ENCODE measurements at regions not wholly inside any gene's neighbourhood (a gene's known extent, or its start where the extent isn't known, plus 50 kb on each side); places are given as distances from the start of the nearest gene placed in this dataset.

DNA sequence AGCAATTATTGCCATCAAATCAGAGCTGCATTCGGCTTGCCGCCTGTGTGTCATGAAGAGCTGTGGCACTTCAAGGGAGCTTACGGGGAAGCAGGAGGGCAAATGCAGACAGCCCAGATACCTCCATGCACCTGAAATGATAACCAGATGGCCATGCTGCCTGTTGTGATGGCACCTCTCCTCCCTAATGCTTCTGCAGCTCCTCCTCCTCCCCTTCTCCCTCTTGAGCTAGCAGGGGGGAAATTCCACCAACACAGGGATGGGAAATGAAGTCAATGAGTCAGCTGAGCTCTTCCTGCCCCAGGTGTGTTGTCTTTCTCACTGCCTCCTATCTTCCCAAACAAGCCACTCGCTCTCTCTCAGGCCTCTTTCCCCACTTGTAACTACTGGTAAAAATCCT lies 565.0 kb downstream of the BCOR start:
- ChIA-PET POLR2A (no interaction called here), CTCF (no interaction called here)
- TF ChIP-seq, protein P1, sequence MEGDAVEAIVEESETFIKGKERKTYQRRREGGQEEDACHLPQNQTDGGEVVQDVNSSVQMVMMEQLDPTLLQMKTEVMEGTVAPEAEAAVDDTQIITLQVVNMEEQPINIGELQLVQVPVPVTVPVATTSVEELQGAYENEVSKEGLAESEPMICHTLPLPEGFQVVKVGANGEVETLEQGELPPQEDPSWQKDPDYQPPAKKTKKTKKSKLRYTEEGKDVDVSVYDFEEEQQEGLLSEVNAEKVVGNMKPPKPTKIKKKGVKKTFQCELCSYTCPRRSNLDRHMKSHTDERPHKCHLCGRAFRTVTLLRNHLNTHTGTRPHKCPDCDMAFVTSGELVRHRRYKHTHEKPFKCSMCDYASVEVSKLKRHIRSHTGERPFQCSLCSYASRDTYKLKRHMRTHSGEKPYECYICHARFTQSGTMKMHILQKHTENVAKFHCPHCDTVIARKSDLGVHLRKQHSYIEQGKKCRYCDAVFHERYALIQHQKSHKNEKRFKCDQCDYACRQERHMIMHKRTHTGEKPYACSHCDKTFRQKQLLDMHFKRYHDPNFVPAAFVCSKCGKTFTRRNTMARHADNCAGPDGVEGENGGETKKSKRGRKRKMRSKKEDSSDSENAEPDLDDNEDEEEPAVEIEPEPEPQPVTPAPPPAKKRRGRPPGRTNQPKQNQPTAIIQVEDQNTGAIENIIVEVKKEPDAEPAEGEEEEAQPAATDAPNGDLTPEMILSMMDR (IDR thresholded peaks at IDR 0.05; ENCODE audit: insufficient read depth, low read depth, low read length), result no peak
- Histone ChIP-seq H3K36me3 (ENCODE audit: control insufficient read depth, insufficient read depth, low read length) (no peaks in the 10 kb centered on the region), H3K27me3 (ENCODE audit: control insufficient read depth, insufficient read depth, low read length) (no peaks in the 10 kb centered on the region), H3K4me3 (ENCODE audit: low read depth, low read length) (no peak overlapping the region)
- DNase-seq (ENCODE audit: low read depth), result no peak

DNA sequence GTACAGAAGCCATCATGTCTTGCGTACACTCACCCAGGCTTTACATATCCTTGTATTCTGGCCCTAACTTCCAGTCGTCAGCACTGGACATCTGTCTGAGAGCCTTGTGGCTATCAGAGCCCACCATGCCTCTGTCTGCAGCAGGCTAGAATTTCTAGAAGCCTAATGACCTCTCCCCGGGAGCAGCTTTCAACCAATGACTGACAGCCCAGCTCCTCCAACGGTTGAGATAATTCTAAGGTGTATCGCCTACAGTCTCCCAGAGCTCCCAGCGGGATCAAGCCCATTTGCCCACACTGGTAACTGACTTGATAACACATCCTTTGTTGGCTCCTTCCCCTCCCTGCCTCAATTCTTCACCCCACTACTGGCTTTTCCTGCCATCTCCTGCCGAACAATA lies 562.8 kb downstream of the BCOR start:
- no peak for DNase-seq (ENCODE audit: low read depth)
- Histone ChIP-seq H3K27me3 (ENCODE audit: control insufficient read depth, insufficient read depth, low read length) (no peaks in the 10 kb centered on the region), H3K4me3 (ENCODE audit: low read depth, low read length) (no peak overlapping the region), H3K36me3 (ENCODE audit: control insufficient read depth, insufficient read depth, low read length) (no peaks in the 10 kb centered on the region)
- ChIA-PET POLR2A (no interaction called here), CTCF (no interaction called here)
- TF ChIP-seq, protein P1 (IDR thresholded peaks at IDR 0.05; ENCODE audit: insufficient read depth, low read depth, low read length), result no peak

DNA sequence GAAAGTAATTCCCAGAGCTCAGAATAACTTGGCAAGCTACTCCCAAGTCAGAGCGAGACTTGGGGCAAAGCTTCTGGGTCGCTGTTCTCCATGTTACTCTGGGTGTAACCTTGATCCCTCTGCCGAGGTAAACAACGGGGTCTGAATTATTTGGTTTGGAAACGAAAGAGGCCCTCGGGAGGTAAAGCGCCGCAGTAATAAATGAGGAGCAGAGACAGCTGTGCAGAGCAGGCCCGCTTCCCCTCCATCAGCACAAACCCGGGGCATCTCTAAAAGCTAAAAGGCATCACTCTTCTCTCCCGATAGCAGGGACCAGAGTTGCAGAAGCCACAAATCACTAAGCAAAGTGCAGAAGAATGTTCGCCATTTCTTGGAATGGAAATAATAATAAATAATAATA lies 561.5 kb downstream of the BCOR start:
- no peak for DNase-seq (ENCODE audit: low read depth)
- H3K36me3 ChIP-seq (ENCODE audit: control insufficient read depth, insufficient read depth, low read length), result no peaks in the 10 kb centered on the region
- TF ChIP-seq, protein P1 (IDR thresholded peaks at IDR 0.05; ENCODE audit: insufficient read depth, low read depth, low read length), result no peak
- CTCF ChIA-PET, result no interaction called here
- H3K4me3 ChIP-seq (ENCODE audit: low read depth, low read length), result no peak overlapping the region
- POLR2A ChIA-PET, result no interaction called here
- no peaks in the 10 kb centered on the region for H3K27me3 ChIP-seq (ENCODE audit: control insufficient read depth, insufficient read depth, low read length)

DNA sequence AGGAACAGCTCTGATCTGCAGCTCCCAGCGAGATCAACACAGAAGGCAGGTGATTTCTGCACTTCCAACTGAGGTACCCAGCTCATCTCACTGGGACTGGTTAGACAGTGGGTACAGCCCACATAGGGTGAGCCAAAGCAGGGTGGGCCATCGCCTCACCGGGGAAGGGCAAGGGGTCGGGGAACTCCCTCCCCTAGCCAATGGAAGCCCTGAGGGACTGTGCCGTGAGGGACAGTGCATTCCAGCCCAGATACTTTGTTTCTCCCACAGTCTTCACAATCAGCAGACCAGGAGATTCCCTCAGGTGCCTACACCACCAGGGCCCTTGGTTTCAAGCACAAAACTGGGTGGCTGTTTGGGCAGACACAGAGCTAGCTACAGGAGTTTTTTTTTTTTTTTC lies 555.9 kb downstream of the BCOR start:
- Histone ChIP-seq H3K27me3 (ENCODE audit: control insufficient read depth, insufficient read depth, low read length) (no peaks in the 10 kb centered on the region), H3K4me3 (ENCODE audit: low read depth, low read length) (no peak overlapping the region), H3K36me3 (ENCODE audit: control insufficient read depth, insufficient read depth, low read length) (no peaks in the 10 kb centered on the region)
- no peak for DNase-seq (ENCODE audit: low read depth)
- TF ChIP-seq, protein P1 (IDR thresholded peaks at IDR 0.05; ENCODE audit: insufficient read depth, low read depth, low read length), result no peak
- ChIA-PET POLR2A (no interaction called here), CTCF (interaction anchor here (0.6 kb wide), 1 partner anchor 804 kb away, joined by 3 read pairs; no protein-coding TSS in a partner anchor)

DNA sequence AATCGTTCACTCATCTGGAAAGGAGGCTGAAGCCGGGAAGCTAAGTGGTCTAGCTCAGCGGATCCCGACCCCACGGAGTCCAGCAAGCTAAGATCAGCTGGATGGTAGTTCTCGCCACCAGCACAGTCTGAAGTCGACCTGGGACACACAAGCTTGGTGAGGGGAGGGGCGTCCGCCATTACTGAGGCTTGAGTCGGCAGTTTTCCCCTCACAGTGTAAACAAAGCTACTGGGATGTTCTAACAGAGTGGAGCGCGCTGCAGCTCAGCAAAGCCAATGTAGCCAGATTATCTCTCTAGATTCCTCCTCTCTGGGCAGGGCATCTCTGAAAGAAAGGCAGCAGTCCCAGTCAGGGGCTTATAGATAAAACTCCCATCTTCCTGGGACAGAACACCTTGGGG lies 555.4 kb downstream of the BCOR start:
- POLR2A ChIA-PET, result no interaction called here
- H3K4me3 ChIP-seq (ENCODE audit: low read depth, low read length), result no peak overlapping the region

More for the DNA sequence above, 555.4 kb downstream of the BCOR start:
- no peak for DNase-seq (ENCODE audit: low read depth)
- H3K27me3 ChIP-seq (ENCODE audit: control insufficient read depth, insufficient read depth, low read length), result no peaks in the 10 kb centered on the region
- H3K36me3 ChIP-seq (ENCODE audit: control insufficient read depth, insufficient read depth, low read length), result no peaks in the 10 kb centered on the region
- TF ChIP-seq, protein P1 (IDR thresholded peaks at IDR 0.05; ENCODE audit: insufficient read depth, low read depth, low read length), result no peak
- CTCF ChIA-PET, result interaction anchor here (0.6 kb wide), 1 partner anchor 803 kb away, joined by 3 read pairs; no protein-coding TSS in a partner anchor

All from BJ (cell line).